Colonic mucosa (tissue), 4 donors: ENCODE measurements at regions not wholly inside any gene's neighbourhood (a gene's known extent, or its start where the extent isn't known, plus 50 kb on each side); places are given as distances from the start of the nearest gene placed in this dataset.

Experiments used
- DNase-seq: peaks from one replicate; pipeline ENCODE4 v3.0.0-alpha.2; 2020
- H3K27ac ChIP-seq: fragments of 200-600 bp; one replicate; pipeline ENCODE4 v1.8.0; 2021
- H3K27me3 ChIP-seq: fragments of 200-600 bp; one replicate; pipeline ENCODE4 v1.8.0; 2021
- H3K36me3 ChIP-seq: fragments of 200-600 bp; one replicate; pipeline ENCODE4 v1.8.0; 2021
- H3K4me1 ChIP-seq: fragments of 200-600 bp; one replicate; pipeline ENCODE4 v1.8.0; 2021; ENCODE audit warnings: mild to moderate bottlenecking
- H3K4me3 ChIP-seq: fragments of 200-600 bp; one replicate; pipeline ENCODE4 v1.8.0; 2021
- H3K9ac ChIP-seq, 2 donors: one replicate each; pipeline ENCODE4 v1.7.0; 2013; ENCODE audit warnings: control low read depth in 2 of 2, low read depth in 2 of 2, low read length in 2 of 2
- H3K9me3 ChIP-seq: fragments of 200-600 bp; one replicate; pipeline ENCODE4 v1.8.0; 2021
- intact Hi-C: fragments of 100-400 bp; cut with DNase I; formaldehyde crosslinking; loops from one replicate; pipeline ENCODE4 v1.14.1; 2022
- TF ChIP-seq, protein P1 (sequence below): fragments of 200-600 bp; IDR thresholded peaks from one replicate; pipeline ENCODE4 v1.8.0; 2022; ENCODE audit warnings: antibody characterized with exemption, mild to moderate bottlenecking
- donor health status: healthy.
- donor health status: DM: no; HTN: no; CAD: no.
- donor health status: DM: no; HTN: no; CAD: no.

DNA sequence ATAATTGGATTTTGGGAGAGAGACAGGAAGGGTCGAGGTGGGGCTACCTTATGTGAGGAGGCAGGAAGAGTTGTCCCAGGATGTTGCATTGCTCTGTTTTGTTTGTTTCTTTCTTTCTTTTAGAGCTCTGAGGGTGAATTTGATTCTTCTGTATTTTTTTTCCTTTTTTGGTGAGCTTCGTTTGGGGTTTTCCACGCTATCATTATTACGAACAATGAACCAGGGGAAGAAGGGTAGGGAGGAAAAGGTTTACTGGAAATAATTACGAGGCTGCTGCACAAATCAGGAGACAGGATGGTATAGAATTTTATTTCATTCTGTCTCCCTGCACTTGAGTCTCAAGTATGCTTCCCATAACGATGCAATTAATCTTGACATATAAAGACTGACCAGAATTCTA lies 51.4 kb upstream of the ZNF516 start:
- no peak overlapping the region for H3K27ac ChIP-seq
- no peaks in the 10 kb centered on the region for H3K36me3 ChIP-seq
- H3K9ac ChIP-seq: no peak overlapping the region
- H3K9me3 ChIP-seq: no peaks in the 10 kb centered on the region
- H3K27me3 ChIP-seq: no peaks in the 10 kb centered on the region
- H3K4me3 ChIP-seq: no peak overlapping the region
- H3K4me1 ChIP-seq: no peaks in the 10 kb centered on the region
- intact Hi-C loops: no loop called here
- TF ChIP-seq, protein P1, sequence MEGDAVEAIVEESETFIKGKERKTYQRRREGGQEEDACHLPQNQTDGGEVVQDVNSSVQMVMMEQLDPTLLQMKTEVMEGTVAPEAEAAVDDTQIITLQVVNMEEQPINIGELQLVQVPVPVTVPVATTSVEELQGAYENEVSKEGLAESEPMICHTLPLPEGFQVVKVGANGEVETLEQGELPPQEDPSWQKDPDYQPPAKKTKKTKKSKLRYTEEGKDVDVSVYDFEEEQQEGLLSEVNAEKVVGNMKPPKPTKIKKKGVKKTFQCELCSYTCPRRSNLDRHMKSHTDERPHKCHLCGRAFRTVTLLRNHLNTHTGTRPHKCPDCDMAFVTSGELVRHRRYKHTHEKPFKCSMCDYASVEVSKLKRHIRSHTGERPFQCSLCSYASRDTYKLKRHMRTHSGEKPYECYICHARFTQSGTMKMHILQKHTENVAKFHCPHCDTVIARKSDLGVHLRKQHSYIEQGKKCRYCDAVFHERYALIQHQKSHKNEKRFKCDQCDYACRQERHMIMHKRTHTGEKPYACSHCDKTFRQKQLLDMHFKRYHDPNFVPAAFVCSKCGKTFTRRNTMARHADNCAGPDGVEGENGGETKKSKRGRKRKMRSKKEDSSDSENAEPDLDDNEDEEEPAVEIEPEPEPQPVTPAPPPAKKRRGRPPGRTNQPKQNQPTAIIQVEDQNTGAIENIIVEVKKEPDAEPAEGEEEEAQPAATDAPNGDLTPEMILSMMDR: no peak
- DNase-seq: no peak

DNA sequence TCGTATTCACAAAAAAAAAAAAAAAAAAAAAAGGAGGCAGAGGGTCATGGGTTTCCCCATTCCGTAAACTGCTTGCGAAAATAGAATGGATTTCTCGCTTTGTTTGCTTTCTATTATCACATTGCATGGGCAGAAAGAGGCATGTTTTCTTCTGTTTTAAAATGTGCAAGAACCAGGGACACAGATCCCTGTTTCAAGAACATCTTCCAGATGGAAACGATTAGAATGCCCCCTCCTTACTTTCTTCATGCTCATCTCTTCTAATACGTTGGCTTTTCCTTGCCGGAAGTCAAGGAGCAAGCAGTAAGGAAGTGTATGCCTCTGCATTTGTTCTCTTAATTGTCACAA lies 51.0 kb upstream of the ZNF516 start:
- DNase-seq: no peak
- TF ChIP-seq, protein P1: no peak
- Histone ChIP-seq H3K27ac (no peak overlapping the region), H3K4me3 (no peak overlapping the region), H3K36me3 (no peaks in the 10 kb centered on the region), H3K9ac (no peak overlapping the region), H3K9me3 (no peaks in the 10 kb centered on the region), H3K27me3 (no peaks in the 10 kb centered on the region), H3K4me1 (no peaks in the 10 kb centered on the region)
- intact Hi-C loops: no loop called here

DNA sequence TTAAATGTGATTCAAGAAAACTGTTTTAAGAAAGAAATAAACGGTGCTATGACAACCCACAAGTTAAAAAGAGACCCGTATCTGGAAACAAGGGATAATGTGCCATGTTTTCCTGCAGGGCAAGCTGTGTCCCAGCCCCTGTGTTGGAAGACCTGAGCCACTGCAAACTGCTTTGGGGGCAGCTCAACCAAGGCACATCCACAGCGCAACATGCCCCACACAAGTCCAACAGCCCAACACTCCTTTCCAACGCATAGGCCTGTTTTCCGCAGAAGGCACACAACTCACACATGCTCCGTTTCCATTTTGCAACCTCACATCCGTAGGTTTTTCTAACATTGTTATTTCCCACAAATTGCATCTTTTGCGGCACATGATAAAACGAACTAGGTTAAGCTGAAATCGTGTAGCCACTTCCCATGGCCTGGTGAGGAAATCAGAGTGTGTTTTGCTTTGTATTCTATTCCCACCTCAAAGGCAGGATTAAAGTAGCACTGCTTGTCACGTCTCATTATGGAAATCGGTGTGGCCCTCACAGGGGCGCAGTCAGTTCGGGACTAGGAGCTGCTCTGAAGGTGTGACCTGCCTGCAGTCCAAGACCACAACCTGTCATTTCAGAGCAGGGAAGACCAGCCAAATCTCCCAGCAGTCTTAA lies 50.5 kb upstream of the ZNF516 start:
- H3K9me3 ChIP-seq: no peaks in the 10 kb centered on the region
- no peak overlapping the region for H3K4me3 ChIP-seq
- no peak overlapping the region for H3K27ac ChIP-seq
- DNase-seq: no peak
- no peaks in the 10 kb centered on the region for H3K4me1 ChIP-seq
- intact Hi-C loops: no loop called here
- TF ChIP-seq, protein P1: no peak
- no peaks in the 10 kb centered on the region for H3K36me3 ChIP-seq
- H3K27me3 ChIP-seq: no peaks in the 10 kb centered on the region
- no peak overlapping the region for H3K9ac ChIP-seq

DNA sequence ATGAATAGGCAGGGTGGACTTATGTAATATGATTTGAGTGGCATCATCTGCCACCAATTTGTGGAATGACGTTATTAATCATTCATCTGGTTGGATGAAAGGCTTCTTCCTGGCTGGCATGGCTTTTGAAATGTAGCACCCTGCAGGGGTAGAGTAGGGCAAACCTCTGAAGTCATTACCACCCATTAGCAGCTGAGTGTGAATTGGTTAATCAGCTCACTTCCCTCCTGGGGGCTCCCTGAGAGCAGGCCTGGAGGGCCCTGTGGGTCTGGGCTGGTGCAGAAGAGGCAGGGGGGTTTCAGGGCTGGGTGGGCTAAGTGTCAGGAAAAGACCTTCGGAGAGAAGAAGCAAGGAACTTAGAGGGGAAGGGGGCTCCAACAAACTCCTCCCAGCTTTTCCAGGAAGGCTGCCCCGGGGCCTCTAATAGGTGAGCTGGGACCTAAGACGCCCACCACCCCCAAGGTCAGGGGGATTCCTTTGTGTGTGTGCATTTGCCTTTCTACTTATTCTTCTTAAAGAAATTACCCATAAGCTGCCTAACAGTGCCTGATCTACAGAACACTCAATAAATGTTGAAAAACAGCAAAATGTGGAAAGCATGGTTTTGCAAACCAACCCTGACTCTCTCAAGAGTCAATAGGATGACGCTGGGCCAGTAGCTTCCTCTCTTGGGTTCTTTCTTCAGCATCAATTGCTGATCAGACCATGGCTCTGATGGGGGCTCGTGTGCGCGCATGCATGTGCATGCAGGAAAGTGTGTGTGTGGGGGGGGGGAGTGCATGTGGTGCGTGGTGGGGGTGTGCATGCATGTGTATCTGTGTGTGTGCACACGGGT lies 49.7 kb upstream of the ZNF516 start:
- intact Hi-C loops: no loop called here
- no peaks in the 10 kb centered on the region for H3K27me3 ChIP-seq
- H3K4me3 ChIP-seq: no peak overlapping the region
- H3K4me1 ChIP-seq: no peaks in the 10 kb centered on the region
- H3K36me3 ChIP-seq: no peaks in the 10 kb centered on the region
- H3K9me3 ChIP-seq: no peaks in the 10 kb centered on the region
- no peak for DNase-seq
- H3K27ac ChIP-seq: no peak overlapping the region
- TF ChIP-seq, protein P1: no peak
- H3K9ac ChIP-seq: no peak overlapping the region
